Large intestine (tissue), 3 donors: ENCODE measurements at regions not wholly inside any gene's neighbourhood (a gene's known extent, or its start where the extent isn't known, plus 50 kb on each side); places are given as distances from the start of the nearest gene placed in this dataset.

ENCODE experiments used
- DNase-seq, 2 donors: peaks; one replicate each; pipeline versions ENCODE4 v3.0.0 to v3.0.0-alpha.2; 2013
- H3K27ac ChIP-seq: one replicate; pipeline ENCODE4 v1.5.1; 2013; ENCODE audit warnings: low read length
- H3K27me3 ChIP-seq: 2 replicates; pipeline ENCODE4 v1.6.1; 2013; ENCODE audit warnings: low read length; ENCODE audit not compliant: control insufficient read depth, insufficient read depth
- H3K36me3 ChIP-seq: 2 replicates; pipeline ENCODE4 v1.6.1; 2013; ENCODE audit warnings: low read length; ENCODE audit not compliant: control insufficient read depth, insufficient read depth
- H3K4me1 ChIP-seq: one replicate; pipeline ENCODE4 v1.6.1; 2013; ENCODE audit warnings: low read length; ENCODE audit not compliant: control insufficient read depth, insufficient read depth
- H3K4me3 ChIP-seq: one replicate; pipeline ENCODE4 v1.5.1; 2013; ENCODE audit warnings: low read length
- H3K9me3 ChIP-seq: one replicate; pipeline ENCODE4 v1.6.1; 2013; ENCODE audit warnings: mild to moderate bottlenecking, low read depth, low read length, moderate library complexity; ENCODE audit not compliant: control insufficient read depth
- WGBS: methylation state at CpG from one replicate; pipeline ENCODE4 v1.1.5; 2013; ENCODE audit warnings: low lambda C conversion rate; ENCODE audit not compliant: insufficient coverage; 5-methylcytosine and 5-hydroxymethylcytosine counted together

- Histone ChIP-seq H3K27me3 (no peaks in the 10 kb centered on the region), H3K36me3 (no peaks in the 10 kb centered on the region), H3K4me3 (no peak overlapping the region), H3K9me3 (no peaks in the 10 kb centered on the region), H3K4me1 (no peaks in the 10 kb centered on the region), H3K27ac (no peak overlapping the region)
- DNase-seq, result no peak
- no CpG with 5 or more reads among the region's 2 CpGs for WGBS
Measured at GRCh38 chr20:40769677-40770285, 80.7 kb upstream of the MAFB start.

- H3K4me1 ChIP-seq, result no peaks in the 10 kb centered on the region
- WGBS, result 20% methylated on average over 1 of the region's 13 CpGs
- H3K9me3 ChIP-seq, result no peaks in the 10 kb centered on the region
- DNase-seq, result no peak
- H3K27ac ChIP-seq, result no peak overlapping the region
- H3K4me3 ChIP-seq, result no peak overlapping the region
- no peaks in the 10 kb centered on the region for H3K36me3 ChIP-seq
- no peaks in the 10 kb centered on the region for H3K27me3 ChIP-seq
Measured at GRCh38 chr20:40770564-40771307, 81.7 kb upstream of the MAFB start.

GRCh38 chr20:40771308-40771610 lies 82.2 kb upstream of the MAFB start:
- WGBS, result no CpG with 5 or more reads among the region's 4 CpGs
- no peaks in the 10 kb centered on the region for H3K4me1 ChIP-seq
- H3K4me3 ChIP-seq, result no peak overlapping the region

GRCh38 chr20:40771848-40772511 lies 82.9 kb upstream of the MAFB start:
- H3K27me3 ChIP-seq, result no peaks in the 10 kb centered on the region
- no peak overlapping the region for H3K4me3 ChIP-seq
- no peaks in the 10 kb centered on the region for H3K9me3 ChIP-seq
- no CpG with 5 or more reads among the region's 7 CpGs for WGBS
- H3K4me1 ChIP-seq, result no peaks in the 10 kb centered on the region
- DNase-seq, result no peak
- H3K27ac ChIP-seq, result no peak overlapping the region
- no peaks in the 10 kb centered on the region for H3K36me3 ChIP-seq

More at GRCh38 chr20:40771308-40771610, 82.2 kb upstream of the MAFB start:
- no peaks in the 10 kb centered on the region for H3K9me3 ChIP-seq
- H3K27me3 ChIP-seq, result no peaks in the 10 kb centered on the region
- DNase-seq, result no peak
- H3K27ac ChIP-seq, result no peak overlapping the region
- no peaks in the 10 kb centered on the region for H3K36me3 ChIP-seq

- no peak for DNase-seq
- Histone ChIP-seq H3K36me3 (no peaks in the 10 kb centered on the region), H3K27me3 (no peaks in the 10 kb centered on the region), H3K4me3 (no peak overlapping the region), H3K27ac (no peak overlapping the region), H3K9me3 (no peaks in the 10 kb centered on the region), H3K4me1 (no peaks in the 10 kb centered on the region)
- WGBS, result 80% methylated on average over 1 of the region's 3 CpGs
Measured at GRCh38 chr20:40773376-40773775, 84.3 kb upstream of the MAFB start.

GRCh38 chr20:40774252-40774651 lies 85.2 kb upstream of the MAFB start:
- Histone ChIP-seq H3K27ac (no peak overlapping the region), H3K9me3 (no peaks in the 10 kb centered on the region), H3K4me3 (no peak overlapping the region), H3K27me3 (peaks cover 6% of the 10 kb centered on the region), H3K36me3 (no peaks in the 10 kb centered on the region), H3K4me1 (no peaks in the 10 kb centered on the region)
- no peak for DNase-seq
- WGBS, result no CpG with 5 or more reads among the region's 4 CpGs

- Histone ChIP-seq H3K9me3 (no peaks in the 10 kb centered on the region), H3K36me3 (no peaks in the 10 kb centered on the region), H3K4me1 (no peaks in the 10 kb centered on the region), H3K4me3 (no peak overlapping the region), H3K27me3 (peaks cover 6% of the 10 kb centered on the region), H3K27ac (no peak overlapping the region)
- WGBS, result no CpG with 5 or more reads among the region's 2 CpGs
- no peak for DNase-seq
Measured at GRCh38 chr20:40775561-40776146, 86.6 kb upstream of the MAFB start.

GRCh38 chr20:40776466-40777457 lies 87.7 kb upstream of the MAFB start:
- peaks cover 6% of the 10 kb centered on the region for H3K27me3 ChIP-seq
- no peaks in the 10 kb centered on the region for H3K9me3 ChIP-seq
- WGBS, result 100% methylated on average over 1 of the region's 13 CpGs
- no peak overlapping the region for H3K4me3 ChIP-seq
- H3K27ac ChIP-seq, result no peak overlapping the region
- H3K4me1 ChIP-seq, result no peaks in the 10 kb centered on the region
- H3K36me3 ChIP-seq, result no peaks in the 10 kb centered on the region
- DNase-seq, result no peak

GRCh38 chr20:40777653-40778052 lies 88.6 kb upstream of the MAFB start:
- no peak for DNase-seq
- H3K27ac ChIP-seq, result no peak overlapping the region
- H3K36me3 ChIP-seq, result no peaks in the 10 kb centered on the region
- no peaks in the 10 kb centered on the region for H3K9me3 ChIP-seq
- no peaks in the 10 kb centered on the region for H3K4me1 ChIP-seq
- H3K27me3 ChIP-seq, result peaks cover 6% of the 10 kb centered on the region
- H3K4me3 ChIP-seq, result no peak overlapping the region
